Activated T-cell treated with anti-CD3 and anti-CD28 coated beads, Interleukin-2, amount 50 U/mL, for 48 hours (primary cell): ENCODE measurements at regions not wholly inside any gene's neighbourhood (a gene's known extent, or its start where the extent isn't known, plus 50 kb on each side); places are given as distances from the start of the nearest gene placed in this dataset.

Experiments used
- DNase-seq, 2 experiments: peaks; one replicate each; pipeline ENCODE4 v3.0.0-alpha.2; 2020

DNA sequence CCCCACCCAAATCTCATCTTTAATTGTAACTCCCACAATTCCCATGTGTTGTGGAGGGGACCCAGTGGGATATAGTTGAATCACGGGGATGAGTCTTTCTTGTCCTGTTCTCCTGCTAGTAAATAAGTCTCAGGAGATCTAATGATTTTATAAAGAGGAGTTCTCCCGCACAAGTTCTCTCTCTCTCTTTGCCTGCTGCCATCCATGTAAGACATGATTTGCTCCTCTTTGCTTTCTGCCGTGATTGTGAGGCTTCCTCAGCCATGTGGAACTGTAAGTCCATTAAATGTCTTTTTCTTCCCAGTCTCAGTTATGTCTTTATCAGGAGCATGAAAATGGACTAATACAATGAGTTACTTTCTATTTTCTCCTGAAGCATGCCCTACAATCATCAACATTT, 1158.5 kb downstream of the CDH18 start:
- DNase-seq: no peak

DNA sequence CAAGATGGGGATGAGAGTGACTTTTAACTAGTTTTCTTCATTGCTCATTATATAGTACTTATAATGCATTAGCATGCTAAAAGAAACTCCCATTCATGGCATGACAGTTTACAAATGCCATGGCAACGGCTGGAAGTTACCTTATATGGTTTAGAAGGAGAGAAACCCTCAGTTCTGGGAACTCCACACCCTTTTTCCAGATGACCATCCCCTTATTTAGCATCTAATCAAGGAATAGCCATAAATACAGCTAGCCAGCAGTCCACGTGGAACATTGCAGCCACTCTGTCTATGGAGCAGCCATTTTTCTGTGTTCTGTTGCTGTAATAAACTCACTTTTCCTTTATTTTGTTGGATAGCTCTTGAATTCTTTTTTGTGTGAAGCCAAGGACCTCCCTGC, 1137.8 kb downstream of the CDH18 start:
- DNase-seq: no peak

GRCh38 chr5:18872978-18873377, 1115.0 kb downstream of the CDH18 start:
- DNase-seq: no peak

DNA sequence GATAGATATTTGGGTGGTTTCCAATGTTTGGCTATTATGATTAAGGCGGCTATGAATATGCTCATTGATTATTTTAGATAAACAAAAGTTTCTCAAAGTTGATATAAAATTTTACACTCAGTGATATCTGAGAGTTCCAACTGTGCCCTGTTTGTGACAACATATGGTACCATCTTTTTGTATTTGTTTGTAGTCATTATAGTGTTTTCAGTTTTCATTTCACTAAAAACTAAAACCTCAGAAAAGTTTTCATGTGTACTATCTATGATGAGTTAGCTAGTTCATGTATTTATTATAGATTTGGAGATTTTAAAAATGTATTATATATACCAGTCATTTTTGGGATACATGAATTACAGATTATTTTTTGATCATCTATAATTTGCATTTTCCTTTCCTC, 1111.4 kb downstream of the CDH18 start:
- no peak for DNase-seq

DNA sequence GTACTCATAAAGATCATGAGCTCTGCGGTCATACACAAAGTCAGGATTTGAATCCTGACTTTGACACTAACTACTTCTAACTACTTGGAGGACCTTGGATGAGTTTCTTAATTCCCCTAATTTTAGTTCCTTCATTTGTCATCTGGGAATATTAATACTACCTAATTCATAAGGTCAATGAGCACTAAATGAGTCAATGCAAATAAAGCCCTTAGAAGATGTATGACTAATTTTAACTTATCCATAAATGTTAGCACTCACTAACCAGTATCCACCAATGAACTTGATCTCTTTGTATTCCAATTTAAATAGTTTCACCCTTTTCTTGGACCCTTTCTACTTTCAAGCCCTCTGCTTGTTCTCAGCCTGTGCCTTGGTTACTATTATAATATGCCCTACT, 1106.4 kb downstream of the CDH18 start:
- DNase-seq: no peak

- DNase-seq: no peak
Observed at GRCh38 chr5:18882154-18882553, 1105.8 kb downstream of the CDH18 start.

- no peak for DNase-seq
Observed at GRCh38 chr5:18888821-18889220, 1099.2 kb downstream of the CDH18 start.

- no peak for DNase-seq
Observed at GRCh38 chr5:18900644-18901043, 1087.4 kb downstream of the CDH18 start.

GRCh38 chr5:18920966-18921365, 1067.0 kb downstream of the CDH18 start:
- DNase-seq: no peak

DNA sequence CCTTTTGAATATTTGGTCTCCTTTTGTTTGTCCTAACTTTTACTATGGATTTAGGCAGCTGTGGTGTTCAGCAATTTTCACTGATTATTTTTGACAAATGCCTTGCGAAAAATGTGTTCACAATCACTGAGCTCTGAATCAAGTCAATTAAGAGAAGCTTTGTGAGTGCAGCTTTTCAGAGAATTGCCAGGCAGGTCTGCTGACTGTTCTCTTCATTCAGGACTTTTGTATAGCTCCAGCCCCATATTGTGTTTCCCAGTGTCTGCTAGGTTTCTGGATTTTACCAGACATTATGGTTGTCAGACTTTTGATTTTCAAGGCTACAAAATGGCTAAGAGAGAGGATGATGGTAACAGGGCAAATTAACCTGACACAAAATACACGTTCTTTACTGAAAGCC, 1055.9 kb downstream of the CDH18 start:
- DNase-seq: no peak

DNA sequence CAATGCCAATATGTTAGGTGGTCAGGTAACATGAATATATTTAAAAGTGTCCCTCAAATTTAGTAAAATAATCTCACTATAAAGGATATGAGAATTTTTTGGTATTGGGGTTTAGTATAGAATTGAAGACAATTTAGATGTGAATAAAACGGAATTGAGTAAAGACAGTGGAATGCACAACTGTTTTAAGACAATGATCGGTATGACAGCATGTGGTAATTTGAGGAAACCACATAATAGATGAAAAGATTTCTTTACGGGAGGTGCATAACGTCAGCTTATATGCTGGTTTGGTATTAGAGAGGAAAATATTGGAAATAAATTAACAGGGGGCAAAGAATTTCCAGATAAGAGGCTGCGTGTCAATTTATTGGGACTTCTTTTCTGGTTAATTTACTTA, 1043.2 kb downstream of the CDH18 start:
- no peak for DNase-seq

GRCh38 chr5:18954239-18954638, 1033.8 kb downstream of the CDH18 start:
- no peak for DNase-seq

DNA sequence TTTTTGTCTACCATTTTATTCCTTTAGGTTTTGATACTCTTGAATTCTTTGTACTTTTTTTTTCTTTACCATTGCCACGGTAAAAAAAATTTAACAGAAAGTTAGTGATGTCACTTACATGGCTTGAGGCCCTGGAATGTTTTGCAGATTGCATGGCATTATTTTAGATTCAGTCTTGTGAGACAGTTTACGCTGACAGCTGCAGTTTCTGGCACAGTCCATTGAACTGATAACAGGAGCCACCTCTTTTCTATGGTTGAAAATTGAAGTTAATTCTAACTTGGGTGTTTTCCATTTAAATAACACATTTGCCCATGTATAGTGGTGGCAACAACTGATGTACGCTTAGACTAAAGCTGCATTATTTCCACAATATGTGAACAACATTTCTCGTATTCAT, 1028.5 kb downstream of the CDH18 start:
- DNase-seq: no peak

- no peak for DNase-seq
Observed at GRCh38 chr5:18961234-18961633, 1026.8 kb downstream of the CDH18 start.

DNA sequence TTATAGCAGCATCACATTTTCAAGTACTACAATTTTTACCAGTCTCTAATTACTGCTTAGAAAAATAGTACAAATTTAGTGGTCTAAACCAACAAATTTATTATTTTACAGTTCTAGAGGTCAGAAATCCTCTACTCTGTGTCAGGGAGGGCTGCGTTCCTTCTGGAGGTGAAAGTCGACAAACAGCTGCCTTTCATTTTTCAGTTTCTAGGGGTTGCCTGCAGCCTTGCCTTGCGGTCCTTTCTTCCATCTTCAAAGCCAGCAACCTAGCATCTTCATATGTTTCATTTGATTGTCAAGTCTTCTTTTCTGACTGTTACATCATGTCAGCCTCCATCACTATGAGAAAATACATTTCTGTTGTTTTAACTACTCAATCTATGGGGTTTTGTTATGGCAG, 1022.1 kb downstream of the CDH18 start:
- no peak for DNase-seq

DNA sequence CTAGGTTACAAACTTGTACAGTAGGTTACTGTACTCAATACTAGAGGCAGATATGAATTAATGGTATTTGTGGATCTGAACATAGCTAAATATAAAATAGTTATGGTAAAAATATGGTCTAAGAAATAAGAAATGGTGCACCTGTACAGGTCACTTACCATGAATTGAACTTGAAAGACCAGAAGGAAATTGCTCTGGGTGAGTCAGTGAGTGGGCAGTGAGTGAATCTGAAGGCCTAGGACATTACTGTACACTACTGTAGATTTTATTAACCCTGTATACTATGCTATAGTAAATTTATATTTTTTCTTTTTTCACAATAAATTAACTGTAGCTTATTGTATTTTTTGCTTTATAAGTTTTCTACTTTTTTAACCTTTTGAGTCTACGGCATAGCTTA, 1020.4 kb downstream of the CDH18 start:
- DNase-seq: no peak

- DNase-seq: no peak
Observed at GRCh38 chr5:18968966-18969365, 1019.0 kb downstream of the CDH18 start.

DNA sequence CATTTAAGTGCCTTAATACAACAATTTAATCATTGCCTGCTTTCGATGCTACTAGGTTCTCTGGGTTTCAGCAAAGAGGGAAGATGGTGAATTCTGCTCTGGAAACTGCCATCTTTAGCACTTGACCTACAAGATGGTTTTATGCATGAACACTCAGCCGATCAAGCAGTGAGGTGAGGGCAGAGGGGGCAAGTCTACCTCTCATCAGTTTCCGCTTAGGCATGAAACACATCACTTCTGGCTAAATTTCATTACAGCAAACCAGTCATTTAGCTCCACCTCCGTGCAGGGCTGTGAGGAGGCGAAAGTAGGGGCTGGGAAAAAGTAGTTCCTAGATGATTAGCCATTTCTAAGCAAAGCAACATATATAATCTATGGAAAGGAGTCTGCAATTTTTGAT, 1018.0 kb downstream of the CDH18 start:
- DNase-seq: no peak

DNA sequence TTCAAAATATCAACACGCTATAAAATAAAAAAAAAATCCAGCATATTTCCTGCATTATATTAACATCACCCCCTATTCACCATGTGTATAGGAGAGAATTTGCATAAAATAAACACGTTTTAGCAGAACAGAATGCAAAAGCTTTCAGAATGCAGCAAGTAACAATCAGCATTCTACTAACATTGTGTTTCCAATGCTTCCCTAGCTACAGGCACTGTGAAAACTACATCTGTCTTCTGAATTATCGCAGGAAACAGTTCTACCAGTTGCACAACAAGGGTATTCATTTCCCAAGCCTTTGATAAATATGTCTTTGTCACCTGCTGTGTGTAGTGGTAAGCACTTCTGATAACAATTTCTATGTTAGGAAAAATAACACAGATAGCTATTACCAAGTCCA, 1015.8 kb downstream of the CDH18 start:
- no peak for DNase-seq

DNA sequence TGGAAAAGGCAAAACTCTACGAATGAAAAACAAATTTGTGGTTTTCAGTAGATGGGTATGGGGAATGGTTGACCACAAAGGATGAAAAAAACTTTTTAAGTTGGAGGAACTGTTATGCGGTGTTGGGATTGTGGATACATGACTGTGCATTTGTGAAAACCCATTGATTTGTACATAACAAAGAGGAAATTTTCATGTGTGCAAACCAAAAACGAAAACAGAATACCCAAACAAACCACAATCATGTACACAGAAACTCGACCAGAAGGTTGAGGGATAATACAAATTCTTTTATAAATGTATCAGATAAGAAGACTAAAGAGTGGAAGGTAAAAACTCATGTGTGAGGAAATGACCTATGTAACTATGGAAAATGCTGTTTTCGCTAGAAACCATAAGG, 1012.4 kb downstream of the CDH18 start:
- no peak for DNase-seq

DNA sequence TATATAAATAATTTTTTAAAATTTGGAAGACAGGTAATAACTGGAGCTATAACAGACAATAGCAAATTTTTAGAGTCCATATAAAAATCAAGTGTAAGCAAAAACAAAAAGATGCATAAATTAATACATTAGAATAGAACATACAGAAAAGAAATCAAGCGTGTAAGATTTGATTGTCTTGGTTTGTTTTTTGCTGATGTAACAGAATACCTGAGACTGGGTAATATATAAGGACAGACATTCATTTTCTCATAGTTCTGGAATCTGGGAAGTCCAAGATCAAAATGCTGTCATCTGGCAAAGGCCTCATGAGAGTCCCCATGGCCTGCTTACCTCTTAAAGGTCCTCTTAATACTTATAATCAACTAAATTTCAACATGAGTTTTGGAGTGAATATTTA, 1010.1 kb downstream of the CDH18 start:
- DNase-seq: no peak

- no peak for DNase-seq
Observed at GRCh38 chr5:18984559-18985080, 1003.4 kb downstream of the CDH18 start.

DNA sequence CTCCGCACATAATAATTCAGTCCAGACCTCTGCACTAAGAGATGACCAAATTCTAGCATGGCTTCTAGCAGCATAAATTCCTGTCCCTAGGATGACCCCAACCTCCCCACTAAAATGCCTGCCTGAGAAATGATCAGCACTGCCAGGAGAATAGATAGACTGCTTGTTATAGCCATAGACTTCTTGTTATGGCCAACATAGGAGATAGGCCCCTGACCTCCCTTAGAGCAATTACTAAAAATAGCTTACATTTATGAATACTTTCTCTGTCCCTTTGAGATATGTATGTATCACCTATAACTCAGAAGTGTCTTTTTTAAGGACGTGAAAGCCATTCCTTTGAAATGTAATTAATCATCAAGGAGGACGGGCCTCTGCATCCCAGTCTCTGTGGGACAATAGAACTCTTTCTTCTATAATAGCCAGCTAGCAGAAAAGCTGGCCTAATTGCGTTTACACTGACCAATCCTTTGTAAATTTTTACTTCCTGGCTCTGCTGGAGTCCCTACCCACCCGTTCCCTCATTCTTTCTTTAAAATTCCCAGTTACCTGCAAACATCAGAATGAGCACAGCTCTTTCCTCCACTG, 1002.7 kb downstream of the CDH18 start:
- no peak for DNase-seq

- no peak for DNase-seq
Observed at GRCh38 chr5:18987101-18987500, 1000.9 kb downstream of the CDH18 start.

GRCh38 chr5:18990852-18991251, 997.1 kb downstream of the CDH18 start:
- no peak for DNase-seq

DNA sequence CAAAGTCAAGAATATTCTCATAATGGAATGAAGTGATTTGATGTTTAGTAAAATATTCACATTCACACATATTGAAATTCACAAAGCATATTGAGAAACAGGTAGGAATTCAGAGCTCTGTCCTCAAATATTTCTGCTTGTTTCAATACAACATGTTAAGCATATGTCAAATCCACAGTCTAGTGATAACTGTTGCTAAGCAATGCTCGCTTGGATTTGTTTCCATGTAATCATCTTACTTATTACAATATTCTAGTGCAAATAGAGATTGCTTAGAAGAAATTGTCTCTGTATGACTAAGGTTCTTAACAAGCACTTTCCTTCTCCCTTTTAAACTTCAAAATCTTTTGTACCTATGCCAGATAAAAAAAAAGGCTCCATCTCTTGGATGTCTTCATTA, 995.7 kb downstream of the CDH18 start:
- DNase-seq: no peak
